ENCODE measurements at regions not wholly inside any gene's neighbourhood (a gene's known extent, or its start where the extent isn't known, plus 50 kb on each side); places are given as distances from the start of the nearest gene placed in this dataset.

- H3K4me2 ChIP-seq = no peak overlapping the region
- no peaks in the 10 kb centered on the region for H3K4me1 ChIP-seq
- FAIRE-seq (no peak), ATAC-seq (no peak), DNase-seq (ENCODE audit: low read depth in 1 of 2, low spot score in 1 of 2) (no peak)
- H3K27ac ChIP-seq = no peak overlapping the region
- ChIA-PET POLR2A (no interaction called here), CTCF (no interaction called here)
- no peaks in the 10 kb centered on the region for H3K9me3 ChIP-seq
- no peak overlapping the region for H3K4me3 ChIP-seq
- TF ChIP-seq BHLHE40 (IDR thresholded peaks at IDR 0.05; ENCODE audit: low read depth, low read length) (no peak), USF2 (IDR thresholded peaks at IDR 0.05) (no peak), FOSL2 (IDR thresholded peaks at IDR 0.05) (no peak), FOSL2 (CRISPR knock-in tag; IDR thresholded peaks at IDR 0.05) (no peak), ZSCAN20 (CRISPR knock-in tag; IDR thresholded peaks at IDR 0.05) (no peak), RAD21 (conservative IDR thresholded peaks at IDR 0.05 in 1 of 2, IDR thresholded peaks at IDR 0.05 in 1 of 2) (no peak), EHMT2 (IDR thresholded peaks at IDR 0.05; ENCODE audit: low read depth) (no peak), RCOR1 (IDR thresholded peaks at IDR 0.05; ENCODE audit: low read depth, low read length) (no peak), CBX8 (IDR thresholded peaks at IDR 0.05) (no peak)
- 35% methylated on average over 2 of the region's 2 CpGs for WGBS (ENCODE audit: missing lambda C conversion rate)
These were observed 60.8 kb upstream of the BCL9 start for GRCh38 chr1:147480565-147480935.

GRCh38 chr1:147486876-147487656 is 54.2 kb upstream of the BCL9 start:
- FAIRE-seq (no peak), DNase-seq (ENCODE audit: low read depth in 1 of 2, low spot score in 1 of 2) (no peak), ATAC-seq (no peak)
- TF ChIP-seq CBX2 (IDR thresholded peaks at IDR 0.05; ENCODE audit: borderline replicate concordance, low read depth) (no peak), PHF8 (IDR thresholded peaks at IDR 0.05; ENCODE audit: borderline replicate concordance, low read depth) (no peak), FOSB (CRISPR knock-in tag; IDR thresholded peaks at IDR 0.05) (no peak), CEBPB (IDR thresholded peaks at IDR 0.05) (no peak), MYC (IDR thresholded peaks at IDR 0.05; ENCODE audit: borderline replicate concordance, low read length) (no peak), REST (IDR thresholded peaks at IDR 0.05) (no peak), RARB (CRISPR knock-in tag; IDR thresholded peaks at IDR 0.05) (no peak), KDM1A (IDR thresholded peaks at IDR 0.05; ENCODE audit: low read depth) (no peak), BHLHE40 (IDR thresholded peaks at IDR 0.05; ENCODE audit: low read depth, low read length) (no peak), RCOR1 (IDR thresholded peaks at IDR 0.05; ENCODE audit: low read depth, low read length) (no peak), POLR2AphosphoS2 (conservative IDR thresholded peaks at IDR 0.05; ENCODE audit: low read length) (no peak), RAD21 (conservative IDR thresholded peaks at IDR 0.05 in 1 of 2, IDR thresholded peaks at IDR 0.05 in 1 of 2) (no peak), ZSCAN20 (CRISPR knock-in tag; IDR thresholded peaks at IDR 0.05) (no peak), MAZ (IDR thresholded peaks at IDR 0.05; ENCODE audit: borderline replicate concordance, low read depth, low read length) (no peak), TP53 (CRISPR knock-in tag; IDR thresholded peaks at IDR 0.05) (no peak), HES2 (IDR thresholded peaks at IDR 0.05) (no peak), FOSL2 (IDR thresholded peaks at IDR 0.05) (no peak), FOSL2 (CRISPR knock-in tag; IDR thresholded peaks at IDR 0.05) (no peak), USF2 (IDR thresholded peaks at IDR 0.05) (no peak)
- H3K4me2 ChIP-seq = no peak overlapping the region
- no peak overlapping the region for H3K27ac ChIP-seq
- POLR2A ChIA-PET = no interaction called here
- no peak overlapping the region for H3K4me3 ChIP-seq
- no peaks in the 10 kb centered on the region for H3K4me1 ChIP-seq
- H3K9me3 ChIP-seq = no peaks in the 10 kb centered on the region
- CTCF ChIA-PET = interaction anchor here (1.0 to 2.2 kb wide), 4 partner anchors 9 to 403 kb away, joined by 3 to 12 read pairs (median 3); no protein-coding TSS in a partner anchor
- 47% methylated on average over 9 of the region's 9 CpGs for WGBS (ENCODE audit: missing lambda C conversion rate)
